ENCODE measurements at regions not wholly inside any gene's neighbourhood (a gene's known extent, or its start where the extent isn't known, plus 50 kb on each side); places are given as distances from the start of the nearest gene placed in this dataset.

- no peak for DNase-seq (ENCODE audit: low read depth in 1 of 2, low spot score in 2 of 2)
- no peak overlapping the region for H2AK5ac ChIP-seq (ENCODE audit: low read depth, low read length)
- TF ChIP-seq BACH1 (IDR thresholded peaks at IDR 0.05; ENCODE audit: low read length) (no peak), TBP (IDR thresholded peaks at IDR 0.05; ENCODE audit: low read depth, low read length) (no peak), GABPA (IDR thresholded peaks at IDR 0.05; ENCODE audit: borderline replicate concordance, insufficient read depth, low read length) (no peak), SRF (IDR thresholded peaks at IDR 0.05; ENCODE audit: low read depth, low read length) (no peak)
- H3K79me2 ChIP-seq (ENCODE audit: control insufficient read depth in 1 of 2, insufficient read depth in 2 of 2, low read length in 2 of 2): no peaks in the 10 kb centered on the region
- no peak overlapping the region for H3K9ac ChIP-seq (replicated peaks in 1 of 4; ENCODE audit: extremely low read depth in 1 of 4, low read depth in 3 of 4, low read length in 3 of 4)
- H3K14ac ChIP-seq (ENCODE audit: insufficient read length): no peak overlapping the region
- H4K5ac ChIP-seq (ENCODE audit: insufficient read length, low read depth, low read length): no peak overlapping the region
- peak overlapping the region; percentile 58; the same call in 1 of the 2 replicates for H4K8ac ChIP-seq (ENCODE audit: extremely low read depth, insufficient read depth, low read length)
- peak overlapping the region; percentile 71; the same call in 1 of the 2 replicates for H3K18ac ChIP-seq (ENCODE audit: extremely low read depth, low read length)
- H2BK120ac ChIP-seq (replicated peaks; ENCODE audit: low read depth, low read length): no peak overlapping the region
- no peak overlapping the region for H2BK12ac ChIP-seq (ENCODE audit: low read depth, low read length)
- H3K4me3 ChIP-seq (ENCODE audit: extremely low read depth in 1 of 4, insufficient read depth in 2 of 4, low read depth in 3 of 4, low read length in 4 of 4): no peak overlapping the region
- 94% methylated on average over 15 of the region's 15 CpGs; no CpG with 5 or more reads in 1 of the 2 experiments for WGBS, 2 experiments (ENCODE audit: extremely low coverage in 1 of 2, insufficient coverage in 1 of 2, insufficient read length in 1 of 2, insufficient replicate concordance in 2 of 2, low coverage in 1 of 2, low lambda C conversion rate in 2 of 2, missing lambda C conversion rate in 1 of 2)
- no peak overlapping the region for H2AFZ ChIP-seq (ENCODE audit: low read length)
- no peaks in the 10 kb centered on the region for H4K20me1 ChIP-seq (replicated peaks in 1 of 2; ENCODE audit: control insufficient read depth in 1 of 2, insufficient read depth in 2 of 2, low read length in 2 of 2)
- peaks cover 8 to 28% (median 22%) of the 10 kb centered on the region in 4 experiments for H3K27me3 ChIP-seq (replicated peaks in 1 of 4; ENCODE audit: control insufficient read depth in 3 of 4, extremely low read depth in 1 of 4, insufficient read depth in 3 of 4, low read length in 3 of 4)
- peaks cover 5% of the 10 kb centered on the region; the same call in 1 of the 2 replicates for H3K23me2 ChIP-seq (ENCODE audit: low read depth, low read length)
- H2BK20ac ChIP-seq (ENCODE audit: low read length): no peak overlapping the region
- H3K4me2 ChIP-seq (ENCODE audit: insufficient read depth in 1 of 2, low read depth in 2 of 2, low read length in 2 of 2): no peak overlapping the region
- H3K9me3 ChIP-seq (ENCODE audit: insufficient read depth in 2 of 2, low read depth in 1 of 2, low read length in 1 of 2): no peaks in the 10 kb centered on the region
- no peak overlapping the region for H3K27ac ChIP-seq (ENCODE audit: low read depth, low read length)
- no peak overlapping the region for H4K91ac ChIP-seq (replicated peaks; ENCODE audit: insufficient read length, low read length)
- no peak overlapping the region for H3K23ac ChIP-seq (ENCODE audit: insufficient read length)
- H3K4ac ChIP-seq (replicated peaks; ENCODE audit: insufficient read length, low read depth, low read length): no peak overlapping the region
- H3K36me3 ChIP-seq (ENCODE audit: control insufficient read depth in 2 of 4, insufficient read depth in 4 of 4, low read length in 3 of 4): no peaks in the 10 kb centered on the region
- H3K79me1 ChIP-seq (ENCODE audit: low read depth, low read length): no peaks in the 10 kb centered on the region
- ChIA-PET POLR2A (ENCODE audit: partially characterized antibody) (no interaction called here), CTCF (ENCODE audit: partially characterized antibody) (interaction anchor here (0.7 to 1.4 kb wide), 8 partner anchors 15 to 157 kb away, joined by 3 to 8 read pairs (median 4); partner anchors contain the start of gene TNFAIP2)
- H2BK15ac ChIP-seq (ENCODE audit: low read length): no peak overlapping the region; the same call in 1 of the 2 replicates
- no peak overlapping the region for H3K56ac ChIP-seq (replicated peaks; ENCODE audit: insufficient read length, low read depth, low read length)
- peaks cover 0 to 7% (median 4%) of the 10 kb centered on the region in 4 experiments; a peak in 4 of 7 replicates for H3K4me1 ChIP-seq (replicated peaks in 1 of 4; ENCODE audit: control insufficient read depth in 3 of 4, insufficient read depth in 4 of 4, low read length in 3 of 4)
- no peak overlapping the region for H2BK5ac ChIP-seq (ENCODE audit: low read depth, low read length)
- no peak for FAIRE-seq
Measured at GRCh38 chr14:103223818-103224352, 100.6 kb downstream of the TNFAIP2 start.
